IMR-90 (cell line): ENCODE measurements at regions not wholly inside any gene's neighbourhood (a gene's known extent, or its start where the extent isn't known, plus 50 kb on each side); places are given as distances from the start of the nearest gene placed in this dataset.

Experiments used
- ATAC-seq: fragments of 200-7000 bp; cut with Tn5 transposase; 2 replicates; pipeline ENCODE4 v1.9.1; 2020; ENCODE audit warnings: low read depth, mild to moderate bottlenecking, moderate library complexity
- BruUV-seq: library from RNA; stranded (reverse); fragments of 400-500 nt; replicated peaks from 2 replicates; lab custom pipeline; 2021; lab: Mats Ljungman, UMichigan
- CTCF ChIA-PET: fragments of 300-600 bp; formaldehyde crosslinking; extraction: SDS; loops from one replicate; lab custom pipeline; 2021; ENCODE audit warnings: antibody characterized with exemption; lab: Yijun Ruan, JAX
- POLR2A ChIA-PET: fragments of 300-600 bp; sonication (Branson Sonifier 250); formaldehyde crosslinking; loops from one replicate; lab custom pipeline; 2022; ENCODE audit warnings: antibody characterized with exemption; ENCODE audit not compliant: unreplicated experiment; lab: Charles Lee
- DNase-seq: peaks from one replicate; pipeline ENCODE4 v3.0.0; 2013
- H2AFZ ChIP-seq: replicated peaks from 2 replicates; pipeline ENCODE3; 2013; ENCODE audit warnings: low read length, mild to moderate bottlenecking; ENCODE audit not compliant: poor library complexity
- H2AK5ac ChIP-seq: 2 replicates; pipeline ENCODE4 v1.6.1; 2013; ENCODE audit warnings: low read depth, low read length, inconsistent platforms
- H2AK9ac ChIP-seq: replicated peaks from 2 replicates; pipeline ENCODE3; 2013; ENCODE audit warnings: mild to moderate bottlenecking, low read depth, low read length, moderate library complexity; ENCODE audit not compliant: poor library complexity
- H2BK120ac ChIP-seq: 2 replicates; pipeline ENCODE4 v1.6.1; 2013; ENCODE audit warnings: low read depth, low read length, inconsistent platforms
- H2BK15ac ChIP-seq: 3 replicates; pipeline ENCODE4 v1.6.1; 2013; ENCODE audit warnings: low read depth, low read length, inconsistent platforms
- H2BK20ac ChIP-seq: 2 replicates; pipeline ENCODE4 v1.6.1; 2013; ENCODE audit warnings: low read depth, mild to moderate bottlenecking, inconsistent platforms, low read length, moderate library complexity
- H2BK5ac ChIP-seq: 2 replicates; pipeline ENCODE4 v1.6.1; 2013; ENCODE audit warnings: mild to moderate bottlenecking, low read depth, low read length, inconsistent platforms; ENCODE audit not compliant: poor library complexity, severe bottlenecking
- H3K14ac ChIP-seq: replicated peaks from 2 replicates; pipeline ENCODE4 v1.6.1; 2013; ENCODE audit warnings: low read depth, low read length, inconsistent platforms
- H3K18ac ChIP-seq: 2 replicates; pipeline ENCODE4 v1.6.1; 2013; ENCODE audit warnings: low read depth, low read length, control low read depth
- H3K23ac ChIP-seq: 2 replicates; pipeline ENCODE4 v1.6.1; 2013; ENCODE audit warnings: low read depth, low read length, inconsistent platforms
- H3K27ac ChIP-seq: 2 replicates; pipeline ENCODE4 v1.5.1; 2013; ENCODE audit warnings: mild to moderate bottlenecking, control low read depth, low read length; ENCODE audit not compliant: insufficient read depth
- H3K27me3 ChIP-seq: 2 replicates; pipeline ENCODE4 v1.6.1; 2013; ENCODE audit warnings: low read length; ENCODE audit not compliant: control insufficient read depth, insufficient read depth
- H3K36me3 ChIP-seq: 2 replicates; pipeline ENCODE4 v1.6.1; 2013; ENCODE audit warnings: low read length, mixed read lengths; ENCODE audit not compliant: control insufficient read depth, insufficient read depth
- H3K4ac ChIP-seq: 2 replicates; pipeline ENCODE4 v1.6.1; 2013; ENCODE audit warnings: low read depth, low read length, inconsistent platforms
- H3K4me1 ChIP-seq: 2 replicates; pipeline ENCODE4 v1.6.1; 2013; ENCODE audit warnings: low read length, mixed read lengths; ENCODE audit not compliant: control insufficient read depth, insufficient read depth
- H3K4me2 ChIP-seq: 2 replicates; pipeline ENCODE4 v1.6.1; 2013; ENCODE audit warnings: low read depth, mild to moderate bottlenecking, control low read depth, low read length, moderate library complexity
- H3K4me3 ChIP-seq: 2 replicates; pipeline ENCODE4 v1.5.1; 2013; ENCODE audit warnings: low read depth, mild to moderate bottlenecking, control low read depth, low read length, moderate library complexity; ENCODE audit not compliant: insufficient read depth
- H3K56ac ChIP-seq: 2 replicates; pipeline ENCODE4 v1.6.1; 2013; ENCODE audit warnings: low read length, inconsistent platforms; ENCODE audit not compliant: insufficient read depth; ENCODE audit errors: extremely low read depth
- H3K79me1 ChIP-seq, 2 experiments: 2 replicates each; pipeline ENCODE4 v1.6.1; 2013; ENCODE audit warnings: low read length in 2 of 2, inconsistent platforms in 1 of 2, low read depth in 1 of 2
- H3K9ac ChIP-seq: 2 replicates; pipeline ENCODE4 v1.6.1; 2013; ENCODE audit warnings: low read depth, low read length, control low read depth
- H3K9me1 ChIP-seq: 2 replicates; pipeline ENCODE4 v1.6.1; 2013; ENCODE audit warnings: low read length, inconsistent platforms; ENCODE audit not compliant: insufficient read depth
- H3K9me3 ChIP-seq: 2 replicates; pipeline ENCODE4 v1.6.1; 2013; ENCODE audit warnings: low read length; ENCODE audit not compliant: control insufficient read depth, insufficient read depth
- H4K20me1 ChIP-seq: 2 replicates; pipeline ENCODE4 v1.6.1; 2013; ENCODE audit warnings: low read length, inconsistent platforms; ENCODE audit not compliant: insufficient read depth
- H4K5ac ChIP-seq: 2 replicates; pipeline ENCODE4 v1.6.1; 2013; ENCODE audit warnings: mild to moderate bottlenecking, low read depth, low read length, control low read depth
- H4K8ac ChIP-seq, 2 experiments: 2 replicates each; pipeline ENCODE4 v1.6.1; 2013; ENCODE audit warnings: low read depth in 2 of 2, low read length in 2 of 2, control low read depth in 1 of 2, inconsistent platforms in 1 of 2
- H4K91ac ChIP-seq: 2 replicates; pipeline ENCODE4 v1.6.1; 2013; ENCODE audit warnings: low read depth, low read length, inconsistent platforms; ENCODE audit not compliant: insufficient read depth
- BHLHE40 ChIP-seq: fragments of 150-350 bp; IDR thresholded peaks from 2 replicates; pipeline ENCODE4 v1.6.1; 2016; ENCODE audit warnings: mild to moderate bottlenecking, low read depth, low read length
- CHD1 ChIP-seq: IDR thresholded peaks from 2 replicates; pipeline ENCODE4 v1.6.1; 2012; ENCODE audit warnings: low read depth, low read length, improper control_type of control experiment
- CTCF ChIP-seq: conservative IDR thresholded peaks from 2 replicates; pipeline ENCODE4 v1.5.1; 2012; ENCODE audit warnings: mild to moderate bottlenecking, low read depth, low read length, improper control_type of control experiment
- FOS ChIP-seq: fragments of 150-350 bp; IDR thresholded peaks from 2 replicates; pipeline ENCODE4 v1.6.1; 2016; ENCODE audit warnings: low read depth, low read length
- MAZ ChIP-seq: IDR thresholded peaks from 2 replicates; pipeline ENCODE4 v1.6.1; 2012; ENCODE audit warnings: low read depth, mild to moderate bottlenecking, low read length, improper control_type of control experiment, moderate library complexity, borderline replicate concordance
- NFE2L2 ChIP-seq: fragments of 150-350 bp; IDR thresholded peaks from 2 replicates; pipeline ENCODE4 v1.6.1; 2016; ENCODE audit warnings: low read depth, mild to moderate bottlenecking, low read length
- POLR2A ChIP-seq: IDR thresholded peaks from 2 replicates; pipeline ENCODE4 v1.6.1; 2012; ENCODE audit warnings: mild to moderate bottlenecking, low read depth, low read length
- RAD21 ChIP-seq: IDR thresholded peaks from 2 replicates; pipeline ENCODE4 v1.6.1; 2012; ENCODE audit warnings: low read length, improper control_type of control experiment
- RCOR1 ChIP-seq: IDR thresholded peaks from 2 replicates; pipeline ENCODE4 v1.6.1; 2012; ENCODE audit warnings: mild to moderate bottlenecking, low read length, improper control_type of control experiment; ENCODE audit not compliant: insufficient replicate concordance
- USF2 ChIP-seq: fragments of 150-350 bp; IDR thresholded peaks from 2 replicates; pipeline ENCODE4 v1.6.1; 2017; ENCODE audit warnings: mild to moderate bottlenecking, antibody characterized with exemption, low read length, low read depth
- WGBS, 2 experiments: methylation state at CpG; one replicate each; pipeline versions ENCODE4 v1.1.5 to v1.1.7; 2013; ENCODE audit warnings: missing lambda C conversion rate in 2 of 2; ENCODE audit not compliant: insufficient read length in 1 of 2; ENCODE audit errors: extremely low coverage in 2 of 2; 5-methylcytosine and 5-hydroxymethylcytosine counted together
- dilution Hi-C: fragments of 300-500 bp; cut with HindIII; formaldehyde crosslinking; loops from one replicate; pipeline ENCODE4 v1.14.3; 2018; ENCODE audit warnings: low sequenced_read_pairs; ENCODE audit not compliant: unreplicated experiment
- in situ Hi-C: fragments of 300-500 bp; cut with MboI; formaldehyde crosslinking; loops from 3 replicates; pipeline ENCODE4 v1.14.3; 2019; ENCODE audit warnings: low sequenced_read_pairs, inconsistent platforms, mixed read lengths
- intact Hi-C: fragments of 100-400 bp; cut with micrococcal nuclease; formaldehyde crosslinking; loops from 2 replicates; pipeline ENCODE4 v1.10.0; 2022
- TF ChIP-seq, protein P1 (sequence below): fragments of 150-350 bp; IDR thresholded peaks from 2 replicates; pipeline ENCODE4 v1.6.1; 2016; ENCODE audit warnings: low read depth, mild to moderate bottlenecking, low read length, moderate library complexity, borderline replicate concordance

GRCh38 chr15:55007561-55007960 lies 189.2 kb downstream of the RSL24D1 start:
- Histone ChIP-seq H2AK5ac (no peak overlapping the region), H3K27ac (no peak overlapping the region), H2BK5ac (no peak overlapping the region), H3K79me1 (no peaks in the 10 kb centered on the region), H3K4ac (no peak overlapping the region), H2AK9ac (no peak overlapping the region), H3K18ac (no peak overlapping the region), H3K4me3 (no peak overlapping the region), H3K27me3 (no peaks in the 10 kb centered on the region), H3K4me1 (no peaks in the 10 kb centered on the region), H3K9ac (no peak overlapping the region), H2AFZ (no peak overlapping the region), H4K20me1 (no peaks in the 10 kb centered on the region), H2BK15ac (no peak overlapping the region), H4K8ac (no peak overlapping the region), H2BK20ac (no peak overlapping the region), H4K91ac (no peak overlapping the region), H3K23ac (no peak overlapping the region), H3K4me2 (no peak overlapping the region), H3K56ac (no peak overlapping the region), H3K9me1 (no peaks in the 10 kb centered on the region), H4K5ac (no peak overlapping the region), H3K9me3 (peaks cover 8% of the 10 kb centered on the region), H3K14ac (no peak overlapping the region), H3K36me3 (no peaks in the 10 kb centered on the region), H2BK120ac (no peak overlapping the region)
- CTCF ChIA-PET = interaction anchor here (0.7 kb wide), 1 partner anchor 1161 kb away, joined by 4 read pairs; no protein-coding TSS in a partner anchor
- in situ Hi-C loops (no loop called here), dilution Hi-C loops (no loop called here), intact Hi-C loops (no loop called here)
- BruUV-seq = no TSS peak
- TF ChIP-seq MAZ (no peak), USF2 (no peak), POLR2A (no peak), NFE2L2 (no peak), CHD1 (no peak), CTCF (no peak), RAD21 (no peak), BHLHE40 (no peak), RCOR1 (no peak), FOS (no peak)
- TF ChIP-seq, protein P1, sequence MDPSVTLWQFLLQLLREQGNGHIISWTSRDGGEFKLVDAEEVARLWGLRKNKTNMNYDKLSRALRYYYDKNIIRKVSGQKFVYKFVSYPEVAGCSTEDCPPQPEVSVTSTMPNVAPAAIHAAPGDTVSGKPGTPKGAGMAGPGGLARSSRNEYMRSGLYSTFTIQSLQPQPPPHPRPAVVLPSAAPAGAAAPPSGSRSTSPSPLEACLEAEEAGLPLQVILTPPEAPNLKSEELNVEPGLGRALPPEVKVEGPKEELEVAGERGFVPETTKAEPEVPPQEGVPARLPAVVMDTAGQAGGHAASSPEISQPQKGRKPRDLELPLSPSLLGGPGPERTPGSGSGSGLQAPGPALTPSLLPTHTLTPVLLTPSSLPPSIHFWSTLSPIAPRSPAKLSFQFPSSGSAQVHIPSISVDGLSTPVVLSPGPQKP = no peak
- ATAC-seq = no peak
- POLR2A ChIA-PET = no interaction called here
- DNase-seq = no peak
- WGBS, 2 experiments = no CpG with 5 or more reads among the region's 5 CpGs
